HG03066 (cell line): ENCODE measurements at regions not wholly inside any gene's neighbourhood (a gene's known extent, or its start where the extent isn't known, plus 50 kb on each side); places are given as distances from the start of the nearest gene placed in this dataset.
A peak's percentile ranks its signal among the peaks of the same experiment; 100 is the strongest.
"Not testable (repeated sequence)": the region's sequence is repeated elsewhere in the genome, so short reads cannot be mapped to it uniquely, and the experiment has no call there.

Experiments used
- ATAC-seq: cut with Tn5 transposase; IDR thresholded peaks from one replicate; pipeline ENCODE4 v1.9.1; 2021; ENCODE audit warnings: low read depth; ENCODE audit not compliant: unreplicated experiment

DNA sequence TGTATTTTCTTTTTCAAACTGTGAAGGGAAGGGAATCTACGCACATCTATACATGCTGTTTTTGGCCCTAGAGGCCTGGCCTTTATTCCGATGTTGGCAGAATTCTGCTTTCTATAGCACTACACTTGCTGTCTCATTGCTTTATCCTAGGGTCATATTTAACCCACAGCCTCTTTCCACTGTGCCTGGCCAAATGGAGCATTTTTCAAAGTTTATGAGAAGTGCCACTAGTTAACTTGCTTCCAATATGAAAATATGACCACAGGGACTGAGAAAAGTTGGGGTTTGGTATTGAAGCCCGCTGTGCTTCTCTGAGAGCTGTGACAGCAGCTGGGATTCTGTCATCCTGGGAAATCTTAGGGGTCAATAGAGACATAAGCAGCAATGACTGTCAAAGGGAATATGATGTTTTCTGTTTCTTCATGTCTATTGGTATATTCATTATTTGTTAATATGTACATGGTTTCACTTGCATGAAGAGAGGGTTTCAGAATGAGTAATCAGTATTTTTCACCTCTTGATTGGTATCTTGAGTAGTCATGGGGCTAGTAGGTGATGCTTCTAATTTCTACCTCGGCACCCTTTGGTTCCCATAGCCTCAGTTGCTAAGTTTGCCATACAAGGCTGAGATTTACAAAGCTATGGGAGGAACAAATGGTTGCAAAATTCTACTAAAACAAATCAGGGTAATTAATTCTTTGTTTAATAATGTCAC is 275.8 kb upstream of the RBMS3 start:
- peak; percentile 98 for ATAC-seq

- ATAC-seq = no peak
Measured at GRCh38 chr3:29005862-29006261, 275.0 kb upstream of the RBMS3 start.

GRCh38 chr3:29011441-29011840 is 269.4 kb upstream of the RBMS3 start:
- no peak for ATAC-seq

- no peak for ATAC-seq
Measured at GRCh38 chr3:29011966-29012365, 268.9 kb upstream of the RBMS3 start.

- no peak for ATAC-seq
Measured at GRCh38 chr3:29022976-29023375, 257.9 kb upstream of the RBMS3 start.

- peak; percentile 87 for ATAC-seq
Measured at GRCh38 chr3:29026286-29026685, 254.6 kb upstream of the RBMS3 start.

GRCh38 chr3:29026959-29027358 is 253.9 kb upstream of the RBMS3 start:
- no peak for ATAC-seq

DNA sequence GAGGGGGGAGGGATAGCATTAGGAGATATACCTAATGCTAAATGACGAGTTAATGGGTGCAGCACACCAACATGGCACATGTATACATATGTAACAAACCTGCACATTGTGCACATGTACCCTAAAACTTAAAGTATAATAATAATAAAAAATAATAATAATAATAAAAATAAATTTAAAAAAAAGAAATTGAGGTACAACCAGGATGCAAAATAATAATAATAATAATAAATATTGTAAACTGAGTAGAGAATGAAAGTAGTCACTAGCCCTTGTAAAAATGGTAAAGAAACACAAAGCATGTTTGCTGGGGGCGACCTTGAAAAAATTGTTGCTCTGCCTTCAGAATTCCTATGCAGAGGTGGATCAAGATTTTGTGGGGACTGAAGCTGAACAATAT is 249.7 kb upstream of the RBMS3 start:
- not testable (repeated sequence) for ATAC-seq

GRCh38 chr3:29033511-29033910 is 247.4 kb upstream of the RBMS3 start:
- ATAC-seq = no peak

DNA sequence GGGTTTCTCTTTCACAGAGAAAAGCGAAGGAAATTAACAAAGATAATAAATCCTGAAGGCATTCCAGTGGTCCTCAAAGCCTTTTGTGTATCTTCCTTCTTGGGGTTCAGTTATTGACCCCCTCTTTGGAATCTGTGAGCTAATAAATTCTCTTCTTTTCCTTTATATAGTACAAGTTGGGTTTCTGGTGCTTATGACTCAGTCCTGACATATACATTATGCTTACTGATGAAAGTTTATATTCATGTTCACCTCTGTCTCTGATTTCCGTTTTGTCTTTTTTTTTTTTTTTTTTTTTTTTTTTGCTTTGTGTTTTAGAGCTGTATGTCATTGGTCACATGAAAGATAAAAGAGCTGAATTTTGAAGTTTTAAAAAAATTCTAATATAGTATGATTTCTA is 230.7 kb upstream of the RBMS3 start:
- ATAC-seq = no peak

DNA sequence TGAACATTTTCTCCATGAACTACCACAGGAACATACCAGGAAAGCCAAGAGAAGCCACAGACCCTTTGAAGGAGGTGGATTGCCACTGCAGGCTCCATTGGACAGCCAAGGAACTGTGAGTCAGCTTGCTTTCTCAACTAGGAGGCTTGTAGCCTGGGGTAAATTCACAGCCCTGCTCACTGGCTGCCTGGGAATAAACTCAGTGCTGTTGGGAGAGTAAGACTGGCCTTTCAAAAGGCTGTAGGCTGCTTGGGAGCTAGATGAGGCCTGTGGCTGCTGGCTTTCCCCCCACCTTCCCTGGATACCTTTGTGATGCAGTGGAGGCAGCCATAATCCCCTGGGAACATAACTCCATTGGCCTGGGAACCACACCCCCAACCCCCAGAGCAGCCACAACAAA is 223.5 kb upstream of the RBMS3 start:
- ATAC-seq = no peak

- no peak for ATAC-seq
Measured at GRCh38 chr3:29064085-29064484, 216.8 kb upstream of the RBMS3 start.

GRCh38 chr3:29065211-29065785 is 215.6 kb upstream of the RBMS3 start:
- no peak for ATAC-seq

DNA sequence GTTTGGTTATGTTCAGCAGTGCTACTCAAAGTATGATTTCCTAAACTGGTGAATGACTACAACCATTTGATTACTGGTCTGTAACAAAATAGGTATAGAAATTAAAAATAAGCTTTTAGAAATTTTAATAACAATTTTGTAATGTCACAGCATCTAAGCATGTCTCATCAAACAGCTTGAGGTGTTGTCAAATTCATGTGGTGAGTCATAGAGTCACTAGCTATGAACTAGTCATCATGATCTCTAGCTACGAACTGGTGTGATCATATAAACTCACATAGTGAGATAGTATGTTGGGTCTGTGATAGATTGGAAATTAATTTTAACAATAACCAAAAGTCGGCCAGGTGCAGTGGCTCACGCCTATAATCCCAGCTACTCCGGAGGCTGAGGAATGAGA is 213.9 kb upstream of the RBMS3 start:
- no peak for ATAC-seq

DNA sequence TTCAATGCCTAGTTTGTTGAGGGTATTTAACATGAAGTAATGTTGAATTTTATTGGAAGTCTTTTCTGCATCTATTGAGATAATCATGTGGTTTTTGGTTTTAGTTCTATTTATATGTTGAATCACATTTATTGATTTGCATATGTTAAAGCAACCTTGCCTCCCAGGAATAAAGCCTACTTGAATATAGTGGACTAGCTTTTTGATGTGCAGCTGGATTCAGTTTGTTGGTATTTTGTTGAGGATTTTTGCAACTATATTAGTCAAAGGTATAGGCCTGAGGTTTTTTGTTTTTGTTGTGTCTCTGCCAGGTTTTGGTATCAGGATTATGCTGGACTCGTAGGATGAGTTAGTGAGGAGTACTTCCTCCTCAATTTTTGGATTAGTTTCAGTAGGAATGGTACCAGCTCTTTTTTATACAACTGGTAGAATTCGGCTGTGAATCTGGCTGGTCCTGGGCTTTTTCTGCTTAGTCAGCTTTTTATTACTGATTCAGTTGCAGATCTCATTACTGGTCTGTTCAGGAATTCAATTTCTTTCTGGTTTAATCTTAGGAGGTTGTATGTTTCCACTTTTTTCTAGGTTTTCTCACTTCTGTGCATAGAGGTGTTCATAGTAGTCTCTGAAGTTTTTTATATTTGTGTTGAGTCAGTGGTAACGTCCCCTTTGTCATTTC is 209.8 kb upstream of the RBMS3 start:
- ATAC-seq = no peak

- ATAC-seq = no peak
Measured at GRCh38 chr3:29072611-29073010, 208.3 kb upstream of the RBMS3 start.

GRCh38 chr3:29077356-29077755 is 203.5 kb upstream of the RBMS3 start:
- no peak for ATAC-seq

DNA sequence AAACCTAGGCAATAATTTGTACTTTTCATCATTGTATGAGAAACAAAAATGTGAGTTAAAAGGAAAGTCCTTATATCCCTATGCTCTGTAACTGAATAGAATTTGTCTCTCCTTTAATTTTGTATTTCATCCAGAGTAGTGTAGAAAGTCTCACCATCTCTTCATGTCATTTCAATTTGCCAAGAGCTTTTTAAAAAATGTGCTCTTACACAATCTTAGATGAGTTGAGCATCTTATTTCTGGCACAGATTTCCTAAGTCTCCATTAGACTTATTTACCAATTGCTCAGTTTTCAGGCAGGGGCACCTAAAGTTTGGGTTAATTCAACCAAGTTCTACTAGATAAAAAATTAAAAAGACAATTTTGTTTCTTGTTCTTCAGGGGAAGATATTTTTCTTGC is 201.5 kb upstream of the RBMS3 start:
- ATAC-seq = no peak

DNA sequence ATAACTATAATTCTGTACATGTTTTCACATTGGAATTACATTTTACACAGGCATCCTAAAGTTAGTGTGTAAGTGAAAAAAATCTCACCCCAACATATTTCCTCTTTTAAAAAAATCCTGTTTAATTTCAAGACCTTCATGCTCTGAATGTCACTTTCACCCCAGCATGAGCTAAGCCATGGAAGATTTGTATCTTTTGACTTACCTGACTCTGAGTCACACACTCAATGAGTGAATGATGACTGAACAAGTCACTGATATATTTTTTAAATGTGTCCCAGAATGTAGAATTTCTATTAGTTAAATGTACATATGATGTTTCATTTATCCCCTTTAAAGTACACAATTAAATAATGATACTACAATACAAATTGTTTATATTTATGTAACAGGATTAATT is 199.9 kb upstream of the RBMS3 start:
- ATAC-seq = no peak

DNA sequence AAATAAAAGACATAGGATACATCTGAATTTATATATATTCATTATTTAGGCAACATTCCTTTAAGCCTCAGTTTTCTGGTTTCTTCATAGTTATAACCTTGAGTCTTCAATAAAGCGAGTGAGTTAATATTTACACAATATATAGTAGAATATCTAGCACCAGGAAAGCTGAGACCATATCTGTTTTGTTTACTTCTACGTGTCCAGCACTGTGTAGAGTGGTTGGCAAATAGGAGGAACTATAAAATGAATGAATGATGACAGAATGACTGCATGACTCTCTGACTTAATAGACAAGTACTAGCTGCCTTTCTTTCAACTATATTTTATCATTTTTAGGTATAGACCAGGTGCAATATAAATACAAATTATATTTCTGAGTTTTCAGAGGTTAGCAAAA is 197.8 kb upstream of the RBMS3 start:
- no peak for ATAC-seq

GRCh38 chr3:29083676-29084075 is 197.2 kb upstream of the RBMS3 start:
- no peak for ATAC-seq

DNA sequence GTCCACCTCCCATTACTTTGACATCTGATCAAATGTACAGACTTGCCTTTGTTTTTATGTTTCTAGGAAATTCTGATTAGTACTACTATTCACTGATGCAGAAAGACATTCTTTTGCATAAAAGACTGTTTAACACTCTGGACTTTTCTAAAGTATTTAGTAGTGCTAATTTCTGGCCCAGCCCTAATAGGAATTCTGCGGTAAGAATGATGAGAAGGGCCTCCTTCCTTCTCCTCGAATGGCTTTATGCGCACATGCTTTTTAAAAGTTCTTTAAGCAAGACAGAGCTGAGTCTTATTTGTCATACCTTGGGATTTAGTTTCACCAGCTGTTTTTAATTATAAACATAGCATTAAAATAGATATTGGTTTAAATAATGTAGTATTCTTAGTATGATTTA is 192.3 kb upstream of the RBMS3 start:
- ATAC-seq = no peak
